Small intestine (tissue), 7 donors: ENCODE measurements at regions not wholly inside any gene's neighbourhood (a gene's known extent, or its start where the extent isn't known, plus 50 kb on each side); places are given as distances from the start of the nearest gene placed in this dataset.

Experiments
- DNase-seq, 2 donors: peaks; one replicate each; pipeline versions ENCODE4 v3.0.0 to v3.0.0-alpha.2; 2013
- FAIRE-seq: peaks from 2 replicates; lab custom pipeline; 2012; peaks lifted over from hg19 to GRCh38; lab: Jason Lieb, UNC
- H3K27ac ChIP-seq, 3 donors: one replicate each; pipeline ENCODE4 v1.5.1; 2013; ENCODE audit warnings: low read length in 2 of 3, mild to moderate bottlenecking in 2 of 3, control low read depth in 1 of 3, inconsistent platforms in 1 of 3, low read depth in 1 of 3, moderate library complexity in 1 of 3
- H3K27me3 ChIP-seq, 3 donors: one replicate each; pipeline ENCODE4 v1.6.1; 2013; ENCODE audit warnings: low read length in 3 of 3, inconsistent platforms in 1 of 3; ENCODE audit not compliant: control insufficient read depth in 3 of 3, insufficient read depth in 3 of 3
- H3K36me3 ChIP-seq, 3 donors: one replicate each; pipeline ENCODE4 v1.6.1; 2013; ENCODE audit warnings: low read length in 3 of 3, inconsistent platforms in 1 of 3, low read depth in 1 of 3, mild to moderate bottlenecking in 1 of 3, moderate library complexity in 1 of 3; ENCODE audit not compliant: control insufficient read depth in 3 of 3, insufficient read depth in 2 of 3
- H3K4me1 ChIP-seq, 3 donors: one replicate each; pipeline ENCODE4 v1.6.1; 2013; ENCODE audit warnings: low read length in 2 of 3, inconsistent platforms in 1 of 3, low read depth in 1 of 3, mild to moderate bottlenecking in 1 of 3, moderate library complexity in 1 of 3; ENCODE audit not compliant: control insufficient read depth in 3 of 3, insufficient read depth in 2 of 3
- H3K4me3 ChIP-seq, 3 donors: one replicate each; pipeline ENCODE4 v1.5.1; 2013; ENCODE audit warnings: low read length in 3 of 3, control low read depth in 1 of 3, inconsistent platforms in 1 of 3, low read depth in 1 of 3, mild to moderate bottlenecking in 1 of 3, moderate library complexity in 1 of 3
- H3K9me3 ChIP-seq, 2 donors: one replicate each; pipeline ENCODE4 v1.6.1; 2013; ENCODE audit warnings: low read depth in 1 of 2, low read length in 1 of 2; ENCODE audit not compliant: control insufficient read depth in 2 of 2, insufficient read depth in 1 of 2
- WGBS, 3 donors: extraction: QIAGEN DNeasy Blood & Tissue Kit; methylation state at CpG; one replicate each; pipeline ENCODE4 v1.1.7; 2013; 5-methylcytosine and 5-hydroxymethylcytosine counted together
- donor health status: healthy with polysubstance abuse.
- donor health status: control.
- donor health status: control.
- donor health status: Bipolar disorder and iron deficiency.
- donor health status: healthy.

GRCh38 chr5:167245868-167246267, 1045.6 kb upstream of the WWC1 start:
- H3K4me1 ChIP-seq = no peaks in the 10 kb centered on the region
- H3K27ac ChIP-seq = no peak overlapping the region
- no peak overlapping the region for H3K4me3 ChIP-seq
- no peak for DNase-seq
- H3K9me3 ChIP-seq = no peaks in the 10 kb centered on the region
- 57 to 73% (median 63%) methylated on average over 1 of the region's 1 CpG for WGBS, 3 donors
- no peaks in the 10 kb centered on the region for H3K36me3 ChIP-seq
- FAIRE-seq = no peak
- no peaks in the 10 kb centered on the region for H3K27me3 ChIP-seq

DNA sequence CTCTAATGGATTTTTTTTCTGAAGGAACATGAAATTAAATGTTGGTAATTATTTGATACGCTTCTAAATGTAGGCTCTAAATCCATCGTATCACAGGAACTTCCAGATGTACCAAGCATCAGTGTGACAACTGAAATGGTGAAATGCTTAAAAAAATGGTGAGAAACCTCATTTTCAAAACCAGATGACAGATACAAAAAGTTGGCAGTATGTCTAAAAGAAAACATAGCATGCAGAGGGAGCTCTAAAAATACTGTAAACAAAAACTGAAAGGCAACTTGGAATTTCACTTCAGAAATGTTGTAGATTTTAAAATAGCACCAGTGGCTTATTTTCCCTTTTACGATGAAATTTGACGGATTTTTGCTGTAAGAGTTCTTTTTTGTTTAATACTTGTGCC, 1043.6 kb upstream of the WWC1 start:
- WGBS, 3 donors = 68 to 94% (median 78%) methylated on average over 4 of the region's 4 CpGs
- DNase-seq (no peak), FAIRE-seq (no peak)
- Histone ChIP-seq H3K27me3 (no peaks in the 10 kb centered on the region), H3K4me3 (no peak overlapping the region), H3K36me3 (no peaks in the 10 kb centered on the region), H3K9me3 (no peaks in the 10 kb centered on the region), H3K27ac (no peak overlapping the region), H3K4me1 (no peaks in the 10 kb centered on the region)

GRCh38 chr5:167248257-167248656, 1043.2 kb upstream of the WWC1 start:
- H3K27ac ChIP-seq = no peak overlapping the region
- no peak for DNase-seq
- no peaks in the 10 kb centered on the region for H3K4me1 ChIP-seq
- no peak overlapping the region for H3K4me3 ChIP-seq
- H3K27me3 ChIP-seq = no peaks in the 10 kb centered on the region
- H3K36me3 ChIP-seq = no peaks in the 10 kb centered on the region
- no peak for FAIRE-seq
- 74 to 84% (median 84%) methylated on average over 11 of the region's 11 CpGs for WGBS, 3 donors
- H3K9me3 ChIP-seq = no peaks in the 10 kb centered on the region

DNA sequence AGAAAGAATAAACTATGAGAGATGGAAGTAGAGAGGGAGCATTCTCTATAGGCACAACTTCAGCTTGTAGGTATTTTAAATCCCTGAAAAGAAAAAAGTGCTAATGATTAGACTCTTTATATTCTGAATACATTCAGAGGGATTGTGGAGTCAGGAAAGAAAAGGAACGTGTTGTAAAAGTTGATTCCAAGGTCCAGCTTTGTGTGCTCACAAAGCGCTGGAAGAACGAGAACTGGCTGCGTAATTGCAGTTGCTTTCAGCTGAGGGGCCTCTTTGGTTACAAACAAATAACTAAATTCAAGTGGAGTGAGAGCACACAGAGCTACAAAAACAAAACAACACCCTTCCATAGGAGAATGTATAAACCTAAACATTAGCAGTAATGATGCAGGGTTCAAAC, 1040.4 kb upstream of the WWC1 start:
- WGBS, 3 donors = 8 to 55% (median 30%) methylated on average over 4 of the region's 4 CpGs
- no peaks in the 10 kb centered on the region for H3K9me3 ChIP-seq
- no peaks in the 10 kb centered on the region for H3K27me3 ChIP-seq
- no peak for FAIRE-seq
- H3K4me3 ChIP-seq = no peak overlapping the region
- H3K36me3 ChIP-seq = no peaks in the 10 kb centered on the region
- H3K4me1 ChIP-seq = no peaks in the 10 kb centered on the region
- no peak overlapping the region for H3K27ac ChIP-seq
- peak; percentile 25 to 48 for DNase-seq

- H3K4me1 ChIP-seq = no peaks in the 10 kb centered on the region
- no peaks in the 10 kb centered on the region for H3K27me3 ChIP-seq
- DNase-seq = no peak
- no peaks in the 10 kb centered on the region for H3K36me3 ChIP-seq
- no peak overlapping the region for H3K27ac ChIP-seq
- WGBS, 3 donors = 77 to 86% (median 83%) methylated on average over 3 of the region's 3 CpGs
- no peak overlapping the region for H3K4me3 ChIP-seq
- FAIRE-seq = no peak
- no peaks in the 10 kb centered on the region for H3K9me3 ChIP-seq
These were observed 1037.3 kb upstream of the WWC1 start for GRCh38 chr5:167254132-167254531.

DNA sequence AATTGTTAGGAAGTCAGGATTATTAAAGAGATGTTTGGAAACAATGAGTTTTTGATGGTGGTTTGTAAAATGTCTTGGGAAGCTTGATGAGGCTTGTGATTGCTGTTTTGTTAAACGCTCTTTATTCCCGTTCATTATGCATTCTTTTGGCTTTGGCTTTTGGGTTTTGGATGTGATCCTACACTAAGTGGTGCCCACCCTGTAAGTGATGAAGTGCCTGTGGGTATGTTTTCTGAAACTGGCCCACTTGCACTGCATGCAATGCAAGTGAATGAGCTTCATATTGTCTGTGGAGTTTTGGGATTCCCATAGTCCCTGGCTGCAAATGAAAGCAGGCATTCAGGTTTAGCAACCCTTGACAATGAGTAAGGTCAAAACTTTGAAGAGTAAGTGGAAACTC, 1035.5 kb upstream of the WWC1 start:
- Histone ChIP-seq H3K27ac (no peak overlapping the region), H3K4me1 (no peaks in the 10 kb centered on the region), H3K4me3 (no peak overlapping the region), H3K36me3 (no peaks in the 10 kb centered on the region), H3K27me3 (no peaks in the 10 kb centered on the region), H3K9me3 (no peaks in the 10 kb centered on the region)
- DNase-seq = no peak
- no peak for FAIRE-seq
- 87 to 91% (median 88%) methylated on average over 2 of the region's 2 CpGs for WGBS, 3 donors

DNA sequence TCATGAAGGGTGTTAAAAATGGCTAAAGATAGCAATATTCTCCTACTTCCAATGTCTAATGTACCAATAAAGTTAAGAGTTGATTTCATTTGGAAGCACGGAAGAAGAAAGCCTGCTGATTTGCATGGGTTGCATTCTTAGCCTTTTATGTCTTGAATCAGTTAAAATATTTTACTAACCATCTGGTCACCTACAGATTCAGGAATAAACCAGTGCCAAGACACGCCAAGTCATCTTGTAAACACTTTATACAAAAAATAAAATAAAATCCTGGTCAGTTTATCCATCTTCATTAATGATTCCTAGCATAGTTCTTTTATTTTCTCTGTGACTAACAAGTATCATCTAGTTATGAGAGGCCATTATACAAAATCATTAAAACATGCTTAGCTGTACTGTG, 1031.6 kb upstream of the WWC1 start:
- FAIRE-seq (no peak), DNase-seq (no peak)
- H3K27me3 ChIP-seq = no peaks in the 10 kb centered on the region
- H3K9me3 ChIP-seq = peaks cover 0 to 3% of the 10 kb centered on the region in 2 donors
- H3K4me1 ChIP-seq = no peaks in the 10 kb centered on the region
- H3K27ac ChIP-seq = no peak overlapping the region
- H3K36me3 ChIP-seq = no peaks in the 10 kb centered on the region
- 74 to 79% (median 77%) methylated on average over 2 of the region's 2 CpGs for WGBS, 3 donors
- H3K4me3 ChIP-seq = no peak overlapping the region

DNA sequence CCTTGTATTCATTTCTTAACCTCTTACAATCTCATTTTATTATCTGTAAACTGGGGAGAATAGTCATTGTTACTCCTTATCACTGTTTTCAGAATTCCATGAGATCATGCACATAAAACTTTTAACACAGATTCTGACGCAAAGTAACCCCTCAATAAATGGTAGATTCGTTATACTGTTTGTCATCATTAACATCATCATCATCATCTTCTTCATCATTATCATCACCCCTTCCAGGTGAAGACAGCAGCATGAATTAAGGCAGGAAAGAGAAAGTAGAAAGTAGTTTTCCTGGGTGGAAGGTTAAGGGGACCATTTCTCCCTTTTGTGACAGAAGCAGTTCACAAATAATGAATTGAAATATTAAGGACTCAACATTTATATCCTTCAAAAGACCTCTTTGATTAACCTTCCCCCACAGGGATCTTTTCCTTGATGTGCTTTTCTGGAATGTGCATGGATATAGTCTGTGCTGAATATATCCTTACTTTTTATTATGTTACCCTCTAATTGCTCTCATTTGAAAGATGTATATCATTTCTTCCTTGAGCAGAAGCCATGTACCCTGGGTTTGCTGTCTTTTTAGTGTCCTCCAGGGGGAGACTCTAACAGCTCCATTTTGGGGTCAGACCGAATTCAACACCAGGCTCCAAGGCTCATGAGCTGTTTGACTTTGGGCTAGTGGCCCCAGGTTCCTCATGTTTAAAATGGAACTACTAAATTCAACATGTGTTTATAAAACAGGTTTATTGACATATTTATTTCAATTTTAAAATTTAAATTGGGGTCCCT, 1029.9 kb upstream of the WWC1 start:
- FAIRE-seq (no peak), DNase-seq (peak in 1 of 2 donors; percentile 3)
- Histone ChIP-seq H3K36me3 (no peaks in the 10 kb centered on the region), H3K27ac (no peak overlapping the region), H3K9me3 (peaks cover 0 to 3% of the 10 kb centered on the region in 2 donors), H3K4me1 (no peaks in the 10 kb centered on the region), H3K27me3 (no peaks in the 10 kb centered on the region), H3K4me3 (no peak overlapping the region)
- 46 to 72% (median 61%) methylated on average over 3 of the region's 3 CpGs for WGBS, 3 donors

- Histone ChIP-seq H3K27ac (no peak overlapping the region), H3K4me3 (no peak overlapping the region), H3K36me3 (no peaks in the 10 kb centered on the region), H3K9me3 (peaks cover 0 to 3% of the 10 kb centered on the region in 2 donors), H3K27me3 (no peaks in the 10 kb centered on the region), H3K4me1 (no peaks in the 10 kb centered on the region)
- FAIRE-seq (no peak), DNase-seq (no peak)
- 51 to 78% (median 53%) methylated on average over 4 of the region's 4 CpGs for WGBS, 3 donors
These were observed 1028.3 kb upstream of the WWC1 start for GRCh38 chr5:167263185-167263584.
